ENCODE measurements at regions not wholly inside any gene's neighbourhood (a gene's known extent, or its start where the extent isn't known, plus 50 kb on each side); places are given as distances from the start of the nearest gene placed in this dataset.

GRCh38 chr10:118496525-118496924, 98.9 kb downstream of the PRLHR start:
- Histone ChIP-seq H3K27me3 (peaks cover 7% of the 10 kb centered on the region), H3K4me3 (no peak overlapping the region), H3K4me1 (replicated peaks in 1 of 2) (no peaks in the 10 kb centered on the region), H3K36me3 (replicated peaks in 1 of 2) (no peaks in the 10 kb centered on the region), H3K9me3 (replicated peaks in 1 of 3) (no peaks in the 10 kb centered on the region), H3K27ac (no peak overlapping the region)
- no peak for DNase-seq
- no peak for TF ChIP-seq POLR2A (IDR thresholded peaks at IDR 0.05)
- no peak for TF ChIP-seq CTCF (IDR thresholded peaks at IDR 0.05)
- WGBS, 4 donors, result 64 to 68% (median 64%) methylated on average over 3 of the region's 3 CpGs
- intact Hi-C loops (cut with DNase I), result no loop called here

- Histone ChIP-seq H3K4me3 (no peak overlapping the region), H3K9me3 (replicated peaks in 1 of 3) (no peaks in the 10 kb centered on the region), H3K36me3 (replicated peaks in 1 of 2) (no peaks in the 10 kb centered on the region), H3K27ac (no peak overlapping the region), H3K27me3 (peaks cover 7% of the 10 kb centered on the region), H3K4me1 (replicated peaks in 1 of 2) (no peaks in the 10 kb centered on the region)
- TF ChIP-seq CTCF (IDR thresholded peaks at IDR 0.05), result no peak
- no peak for TF ChIP-seq POLR2A (IDR thresholded peaks at IDR 0.05)
- no peak for DNase-seq
- intact Hi-C loops (cut with DNase I), result no loop called here
- WGBS, 4 donors, result 79 to 83% (median 82%) methylated on average over 2 of the region's 2 CpGs
These were observed 99.9 kb downstream of the PRLHR start for GRCh38 chr10:118495499-118495898.

- intact Hi-C loops (cut with DNase I), result no loop called here
- no peaks in the 10 kb centered on the region for H3K9me3 ChIP-seq (replicated peaks in 1 of 3)
- H3K27ac ChIP-seq, result no peak overlapping the region
- no peak for TF ChIP-seq POLR2A (IDR thresholded peaks at IDR 0.05)
- no peak for TF ChIP-seq CTCF (IDR thresholded peaks at IDR 0.05)
- no peaks in the 10 kb centered on the region for H3K27me3 ChIP-seq
- no peak for DNase-seq
- H3K4me1 ChIP-seq (replicated peaks in 1 of 2), result no peaks in the 10 kb centered on the region
- no peaks in the 10 kb centered on the region for H3K36me3 ChIP-seq (replicated peaks in 1 of 2)
- 0 to 45% (median 32%) methylated on average over 1 of the region's 1 CpG for WGBS, 4 donors
- no peak overlapping the region for H3K4me3 ChIP-seq
These were observed 104.4 kb downstream of the PRLHR start for GRCh38 chr10:118491055-118491454.

GRCh38 chr10:118488710-118489497, 106.5 kb downstream of the PRLHR start:
- Histone ChIP-seq H3K9me3 (replicated peaks in 1 of 3) (no peaks in the 10 kb centered on the region), H3K27ac (no peak overlapping the region), H3K36me3 (replicated peaks in 1 of 2) (no peaks in the 10 kb centered on the region), H3K27me3 (no peaks in the 10 kb centered on the region), H3K4me1 (replicated peaks in 1 of 2) (no peaks in the 10 kb centered on the region), H3K4me3 (no peak overlapping the region)
- intact Hi-C loops (cut with DNase I), result no loop called here
- DNase-seq, result no peak
- TF ChIP-seq CTCF (IDR thresholded peaks at IDR 0.05) (no peak), POLR2A (IDR thresholded peaks at IDR 0.05) (no peak)
- WGBS, 4 donors, result 68 to 74% (median 70%) methylated on average over 7 of the region's 7 CpGs

All from adrenal gland (tissue), 9 donors.